Testis (tissue), 2 donors: ENCODE measurements at regions not wholly inside any gene's neighbourhood (a gene's known extent, or its start where the extent isn't known, plus 50 kb on each side); places are given as distances from the start of the nearest gene placed in this dataset.

ENCODE experiments used
- POLR2A ChIP-seq: fragments of 450-650 bp; IDR thresholded peaks from one replicate; pipeline ENCODE4 v1.6.1; 2017; ENCODE audit warnings: antibody characterized with exemption, mild to moderate bottlenecking, moderate library complexity
- TF ChIP-seq, protein P1 (sequence below), 3 experiments: fragments of 450-650 bp in 2 of 3; fragments of 200-600 bp in 1 of 3; sonication (generic) in 1 of 3; IDR thresholded peaks; one replicate each; pipeline ENCODE4 v1.5.1; 2016 to 2019; ENCODE audit warnings: antibody characterized with exemption in 3 of 3, mild to moderate bottlenecking in 2 of 3, moderate library complexity in 1 of 3

DNA sequence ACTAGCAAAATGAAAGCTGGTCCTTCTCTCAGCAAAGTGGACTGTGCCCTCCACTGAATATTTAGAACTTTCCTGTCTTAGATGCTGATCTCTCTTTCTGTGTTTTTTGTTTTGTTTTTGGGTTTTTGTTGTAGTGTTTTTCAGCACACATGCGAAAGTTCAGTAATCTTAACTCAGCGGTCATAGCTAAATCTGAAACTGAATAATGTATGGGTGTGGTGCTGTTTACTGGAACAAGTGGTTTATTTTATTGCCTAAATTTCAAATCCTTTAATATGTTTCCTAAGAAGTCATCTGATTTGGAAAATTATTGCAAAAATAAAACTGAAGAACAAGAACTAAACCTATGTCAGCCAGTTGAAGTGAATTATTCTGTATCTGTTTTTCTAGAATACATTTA is 116.0 kb upstream of the LRIG3 start:
- TF ChIP-seq POLR2A: no peak
- TF ChIP-seq, protein P1, sequence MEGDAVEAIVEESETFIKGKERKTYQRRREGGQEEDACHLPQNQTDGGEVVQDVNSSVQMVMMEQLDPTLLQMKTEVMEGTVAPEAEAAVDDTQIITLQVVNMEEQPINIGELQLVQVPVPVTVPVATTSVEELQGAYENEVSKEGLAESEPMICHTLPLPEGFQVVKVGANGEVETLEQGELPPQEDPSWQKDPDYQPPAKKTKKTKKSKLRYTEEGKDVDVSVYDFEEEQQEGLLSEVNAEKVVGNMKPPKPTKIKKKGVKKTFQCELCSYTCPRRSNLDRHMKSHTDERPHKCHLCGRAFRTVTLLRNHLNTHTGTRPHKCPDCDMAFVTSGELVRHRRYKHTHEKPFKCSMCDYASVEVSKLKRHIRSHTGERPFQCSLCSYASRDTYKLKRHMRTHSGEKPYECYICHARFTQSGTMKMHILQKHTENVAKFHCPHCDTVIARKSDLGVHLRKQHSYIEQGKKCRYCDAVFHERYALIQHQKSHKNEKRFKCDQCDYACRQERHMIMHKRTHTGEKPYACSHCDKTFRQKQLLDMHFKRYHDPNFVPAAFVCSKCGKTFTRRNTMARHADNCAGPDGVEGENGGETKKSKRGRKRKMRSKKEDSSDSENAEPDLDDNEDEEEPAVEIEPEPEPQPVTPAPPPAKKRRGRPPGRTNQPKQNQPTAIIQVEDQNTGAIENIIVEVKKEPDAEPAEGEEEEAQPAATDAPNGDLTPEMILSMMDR (IDR thresholded peaks at IDR 0.05): no peak
